ENCODE measurements at regions not wholly inside any gene's neighbourhood (a gene's known extent, or its start where the extent isn't known, plus 50 kb on each side); places are given as distances from the start of the nearest gene placed in this dataset.
"Not testable (repeated sequence)": the region's sequence is repeated elsewhere in the genome, so short reads cannot be mapped to it uniquely, and the experiment has no call there.

GRCh38 chr7:25454020-25454419 lies 225.7 kb upstream of the NPVF start:
- TF ChIP-seq Cebpa-rat (IDR thresholded peaks at IDR 0.05), result no peak
- Histone ChIP-seq H4K20me1 (no peaks in the 10 kb centered on the region), H3K4me2 (peak overlapping the region; percentile 39 to 85 (median 59); a peak in 21 of 22 replicates), H3K4me3 (no peak overlapping the region), H3K36me3 (no peaks in the 10 kb centered on the region), H3K4me1 (peaks cover 26 to 45% (median 35%) of the 10 kb centered on the region in 10 experiments), H3K9me3 (replicated peaks in 1 of 11) (peaks cover 0 to 6% (median 0%) of the 10 kb centered on the region in 11 experiments; a peak in 1 of 22 replicates), H3K27me3 (no peaks in the 10 kb centered on the region), H3K27ac (peak overlapping the region in 2 of 11 experiments; percentile 34 to 39; a peak in 3 of 22 replicates), H3K9ac (no peak overlapping the region)

- H3K27ac ChIP-seq, result peak overlapping the region in 7 of 11 experiments; percentile 32 to 54 (median 44); a peak in 12 of 22 replicates
- H3K4me2 ChIP-seq, result peak overlapping the region; percentile 39 to 85 (median 59)
- H3K9me3 ChIP-seq (replicated peaks in 1 of 11), result peaks cover 0 to 6% (median 0%) of the 10 kb centered on the region in 11 experiments; a peak in 1 of 22 replicates
- H3K36me3 ChIP-seq, result no peaks in the 10 kb centered on the region
- H4K20me1 ChIP-seq, result no peaks in the 10 kb centered on the region
- TF ChIP-seq Cebpa-rat (IDR thresholded peaks at IDR 0.05), result no peak
- no peaks in the 10 kb centered on the region for H3K27me3 ChIP-seq
- peaks cover 26 to 50% (median 35%) of the 10 kb centered on the region in 10 experiments for H3K4me1 ChIP-seq
- H3K4me3 ChIP-seq, result no peak overlapping the region
- no peak overlapping the region for H3K9ac ChIP-seq
Measured at GRCh38 chr7:25454562-25455041, 226.3 kb upstream of the NPVF start.

- Histone ChIP-seq H3K27me3 (no peaks in the 10 kb centered on the region), H3K4me2 (peak overlapping the region in 8 of 11 experiments; percentile 46 to 85 (median 62); a peak in 13 of 22 replicates), H3K27ac (peak overlapping the region in 4 of 11 experiments; percentile 44 to 90 (median 62); a peak in 3 of 22 replicates), H3K4me3 (no peak overlapping the region), H3K9ac (no peak overlapping the region), H4K20me1 (no peaks in the 10 kb centered on the region), H3K36me3 (no peaks in the 10 kb centered on the region), H3K4me1 (peaks cover 26 to 58% (median 35%) of the 10 kb centered on the region in 10 experiments), H3K9me3 (replicated peaks in 1 of 11) (peaks cover 0 to 6% (median 0%) of the 10 kb centered on the region in 11 experiments; a peak in 1 of 22 replicates)
- no peak for TF ChIP-seq Cebpa-rat (IDR thresholded peaks at IDR 0.05)
Measured at GRCh38 chr7:25455683-25456251, 227.5 kb upstream of the NPVF start.

GRCh38 chr7:25456467-25457171 lies 228.3 kb upstream of the NPVF start:
- Histone ChIP-seq H3K4me2 (peak overlapping the region; percentile 2 to 85 (median 37); a peak in 16 of 22 replicates), H3K4me1 (peaks cover 26 to 61% (median 35%) of the 10 kb centered on the region in 10 experiments), H3K27me3 (no peaks in the 10 kb centered on the region), H3K27ac (peak overlapping the region in 5 of 11 experiments; percentile 4 to 90 (median 58); a peak in 9 of 22 replicates), H3K4me3 (no peak overlapping the region), H4K20me1 (no peaks in the 10 kb centered on the region), H3K9ac (peak overlapping the region in 2 of 11 experiments; percentile 25 to 69; a peak in 3 of 22 replicates), H3K36me3 (no peaks in the 10 kb centered on the region), H3K9me3 (replicated peaks in 1 of 11) (peaks cover 0 to 6% (median 0%) of the 10 kb centered on the region in 11 experiments; a peak in 1 of 22 replicates)
- TF ChIP-seq Cebpa-rat (IDR thresholded peaks at IDR 0.05), result no peak

GRCh38 chr7:25459057-25459456 lies 230.8 kb upstream of the NPVF start:
- Histone ChIP-seq H3K27me3 (no peaks in the 10 kb centered on the region), H3K9ac (no peak overlapping the region), H3K4me3 (no peak overlapping the region), H3K4me1 (peaks cover 24 to 53% (median 31%) of the 10 kb centered on the region in 10 experiments), H3K9me3 (replicated peaks in 1 of 11) (peaks cover 0 to 6% (median 0%) of the 10 kb centered on the region in 11 experiments; a peak in 1 of 22 replicates), H3K27ac (no peak overlapping the region), H3K36me3 (no peaks in the 10 kb centered on the region), H3K4me2 (peak overlapping the region in 1 of 11 experiments; percentile 5; a peak in 1 of 22 replicates), H4K20me1 (no peaks in the 10 kb centered on the region)
- no peak for TF ChIP-seq Cebpa-rat (IDR thresholded peaks at IDR 0.05)

- Histone ChIP-seq H3K4me1 (peaks cover 10 to 40% (median 17%) of the 10 kb centered on the region in 10 experiments; a peak in 19 of 20 replicates), H4K20me1 (no peaks in the 10 kb centered on the region), H3K9ac (no peak overlapping the region), H3K36me3 (no peaks in the 10 kb centered on the region), H3K27me3 (no peaks in the 10 kb centered on the region), H3K4me2 (peak overlapping the region in 2 of 11 experiments; percentile 46 to 70; a peak in 3 of 22 replicates), H3K4me3 (no peak overlapping the region), H3K9me3 (replicated peaks in 1 of 11) (peaks cover 0 to 2% (median 0%) of the 10 kb centered on the region in 11 experiments; a peak in 1 of 22 replicates), H3K27ac (no peak overlapping the region)
- no peak for TF ChIP-seq Cebpa-rat (IDR thresholded peaks at IDR 0.05)
Measured at GRCh38 chr7:25460433-25460832, 232.1 kb upstream of the NPVF start.

GRCh38 chr7:25469669-25470068 lies 241.4 kb upstream of the NPVF start:
- no peaks in the 10 kb centered on the region for H3K4me1 ChIP-seq
- no peaks in the 10 kb centered on the region for H3K36me3 ChIP-seq
- no peaks in the 10 kb centered on the region for H3K27me3 ChIP-seq
- H3K27ac ChIP-seq, result no peak overlapping the region
- no peaks in the 10 kb centered on the region for H4K20me1 ChIP-seq
- H3K9me3 ChIP-seq (replicated peaks in 1 of 11), result no peaks in the 10 kb centered on the region
- H3K9ac ChIP-seq, result no peak overlapping the region
- no peak overlapping the region for H3K4me2 ChIP-seq
- TF ChIP-seq Cebpa-rat (IDR thresholded peaks at IDR 0.05), result no peak
- no peak overlapping the region for H3K4me3 ChIP-seq

- no peaks in the 10 kb centered on the region for H3K36me3 ChIP-seq
- no peak overlapping the region for H3K4me2 ChIP-seq
- H3K27me3 ChIP-seq, result no peaks in the 10 kb centered on the region
- H3K4me1 ChIP-seq, result no peaks in the 10 kb centered on the region
- H3K27ac ChIP-seq, result no peak overlapping the region
- H4K20me1 ChIP-seq, result no peaks in the 10 kb centered on the region
- no peak overlapping the region for H3K9ac ChIP-seq
- H3K4me3 ChIP-seq, result no peak overlapping the region
- no peaks in the 10 kb centered on the region for H3K9me3 ChIP-seq (replicated peaks in 1 of 11)
- no peak for TF ChIP-seq Cebpa-rat (IDR thresholded peaks at IDR 0.05)
Measured at GRCh38 chr7:25476863-25477499, 248.7 kb upstream of the NPVF start.

- H3K27me3 ChIP-seq; H3K4me2 ChIP-seq; H3K4me1 ChIP-seq; H3K4me3 ChIP-seq; H3K9ac ChIP-seq; H3K9me3 ChIP-seq (replicated peaks in 1 of 11); H4K20me1 ChIP-seq; H3K36me3 ChIP-seq; H3K27ac ChIP-seq: not testable (repeated sequence)
Measured at GRCh38 chr7:25478221-25478620, 249.9 kb upstream of the NPVF start.

Data from BLaER1 treated with 17β-estradiol and CSF1 and Interleukin-3, amounts not matched to agents 10 nM and 100 nM (cell line).